ENCODE measurements at regions not wholly inside any gene's neighbourhood (a gene's known extent, or its start where the extent isn't known, plus 50 kb on each side); places are given as distances from the start of the nearest gene placed in this dataset.

DNA sequence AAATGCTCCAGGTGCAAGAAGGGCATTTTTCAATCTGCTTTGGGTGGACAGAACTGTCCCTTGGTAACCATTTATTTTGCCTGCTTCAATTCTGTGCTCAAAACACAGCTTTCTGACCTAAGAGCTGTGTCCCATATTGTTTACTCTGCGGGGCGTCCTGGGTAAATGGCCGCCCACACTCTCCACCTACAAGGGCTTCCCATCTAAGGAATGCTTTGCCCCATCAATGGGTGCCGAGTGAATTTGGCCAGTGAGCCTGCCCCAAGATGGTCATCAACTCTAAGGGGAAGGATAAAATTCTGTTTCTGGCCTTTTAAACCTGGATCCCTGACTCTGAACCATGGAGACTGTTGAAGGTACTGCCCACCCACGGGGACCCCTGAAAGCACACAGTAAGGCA lies 55.5 kb upstream of the FAM89A start:
- no peaks in the 10 kb centered on the region for H3K9me1 ChIP-seq (ENCODE audit: control insufficient read depth, insufficient read depth, low read length)
- TF ChIP-seq TGIF2 (CRISPR knock-in tag; IDR thresholded peaks at IDR 0.05) (no peak), MEF2D (tag; conservative IDR thresholded peaks at IDR 0.05; ENCODE audit: low read depth) (no peak), SMARCA5 (IDR thresholded peaks at IDR 0.05) (no peak), CC2D1A (IDR thresholded peaks at IDR 0.05) (no peak), TEAD4 (IDR thresholded peaks at IDR 0.05; ENCODE audit: low read length) (no peak), TEAD4 (CRISPR knock-in tag; IDR thresholded peaks at IDR 0.05; ENCODE audit: borderline replicate concordance) (no peak), PTRF (tag; IDR thresholded peaks at IDR 0.05) (no peak), POLR3G (IDR thresholded peaks at IDR 0.05; ENCODE audit: extremely low read depth, insufficient read length, insufficient replicate concordance) (no peak), RFX7 (CRISPR knock-in tag; IDR thresholded peaks at IDR 0.05) (no peak), IFI16 (CRISPR knock-in tag; IDR thresholded peaks at IDR 0.05) (no peak), NFRKB (IDR thresholded peaks at IDR 0.05; ENCODE audit: low read depth) (no peak), NFYB (IDR thresholded peaks at IDR 0.05; ENCODE audit: extremely low read depth, insufficient read length) (no peak), ZNF165 (CRISPR knock-in tag; IDR thresholded peaks at IDR 0.05; ENCODE audit: borderline replicate concordance) (no peak), ARID2 (IDR thresholded peaks at IDR 0.05) (no peak)
- TF ChIP-seq, protein P1, sequence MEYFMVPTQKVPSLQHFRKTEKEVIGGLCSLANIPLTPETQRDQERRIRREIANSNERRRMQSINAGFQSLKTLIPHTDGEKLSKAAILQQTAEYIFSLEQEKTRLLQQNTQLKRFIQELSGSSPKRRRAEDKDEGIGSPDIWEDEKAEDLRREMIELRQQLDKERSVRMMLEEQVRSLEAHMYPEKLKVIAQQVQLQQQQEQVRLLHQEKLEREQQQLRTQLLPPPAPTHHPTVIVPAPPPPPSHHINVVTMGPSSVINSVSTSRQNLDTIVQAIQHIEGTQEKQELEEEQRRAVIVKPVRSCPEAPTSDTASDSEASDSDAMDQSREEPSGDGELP (CRISPR knock-in tag; IDR thresholded peaks at IDR 0.05; ENCODE audit: borderline replicate concordance) = no peak
- TF ChIP-seq, protein P2, sequence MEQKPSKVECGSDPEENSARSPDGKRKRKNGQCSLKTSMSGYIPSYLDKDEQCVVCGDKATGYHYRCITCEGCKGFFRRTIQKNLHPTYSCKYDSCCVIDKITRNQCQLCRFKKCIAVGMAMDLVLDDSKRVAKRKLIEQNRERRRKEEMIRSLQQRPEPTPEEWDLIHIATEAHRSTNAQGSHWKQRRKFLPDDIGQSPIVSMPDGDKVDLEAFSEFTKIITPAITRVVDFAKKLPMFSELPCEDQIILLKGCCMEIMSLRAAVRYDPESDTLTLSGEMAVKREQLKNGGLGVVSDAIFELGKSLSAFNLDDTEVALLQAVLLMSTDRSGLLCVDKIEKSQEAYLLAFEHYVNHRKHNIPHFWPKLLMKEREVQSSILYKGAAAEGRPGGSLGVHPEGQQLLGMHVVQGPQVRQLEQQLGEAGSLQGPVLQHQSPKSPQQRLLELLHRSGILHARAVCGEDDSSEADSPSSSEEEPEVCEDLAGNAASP (IDR thresholded peaks at IDR 0.05) = no peak
- DNase-seq (ENCODE audit: extremely low read depth in 1 of 4, low spot score in 3 of 4) (no peak), FAIRE-seq (no peak), ATAC-seq (no peak)
- H4K20me1 ChIP-seq (replicated peaks; ENCODE audit: control insufficient read depth, insufficient read depth, low read length) = no peaks in the 10 kb centered on the region
- in situ Hi-C loops (cut with MboI) = no loop called here
- no peaks in the 10 kb centered on the region for H3K9me3 ChIP-seq (replicated peaks; ENCODE audit: control insufficient read depth, insufficient read depth, low read depth, low read length)
- H3K27ac ChIP-seq (ENCODE audit: extremely low read depth, low read depth, low read length) = no peak overlapping the region
- ChIA-PET POLR2A (interaction anchor here (1.5 kb wide), 1 partner anchor 10 kb away, joined by 3 read pairs; no protein-coding TSS in a partner anchor), CTCF (ENCODE audit: low intra/inter-chr PET ratio) (no interaction called here)
- no peak overlapping the region for H3K4me3 ChIP-seq
- H3K79me2 ChIP-seq (ENCODE audit: control insufficient read depth, insufficient read depth, low read length) = no peaks in the 10 kb centered on the region
- H3K36me3 ChIP-seq (ENCODE audit: control insufficient read depth, insufficient read depth, low read length) = no peaks in the 10 kb centered on the region
- WGBS (ENCODE audit: insufficient coverage, low coverage, missing lambda C conversion rate) = 12% methylated on average over 5 of the region's 5 CpGs
- intact Hi-C loops (cut with micrococcal nuclease) = loop anchor here (10.0 kb wide), 1 partner anchor 509 kb away; no protein-coding TSS in a partner anchor
- H3K9ac ChIP-seq (ENCODE audit: insufficient read depth in 1 of 2, low read depth in 2 of 2, low read length in 2 of 2) = no peak overlapping the region
- no peak overlapping the region for H3K4me2 ChIP-seq (ENCODE audit: insufficient read depth, low read length)
- no TSS peak for BruUV-seq (replicated peaks)
- H3K4me1 ChIP-seq (replicated peaks in 1 of 2; ENCODE audit: control insufficient read depth in 2 of 2, insufficient read depth in 2 of 2, low read length in 2 of 2) = peaks cover 0 to 5% of the 10 kb centered on the region in 2 experiments; a peak in 4 of 5 replicates
- H2AFZ ChIP-seq (ENCODE audit: low read depth, low read length) = no peak overlapping the region
- peaks cover 11 to 27% of the 10 kb centered on the region in 2 experiments; a peak in 4 of 5 replicates for H3K27me3 ChIP-seq (ENCODE audit: control insufficient read depth in 2 of 2, insufficient read depth in 2 of 2, low read length in 2 of 2)

All from K562 (cell line).